Activated naive CD8-positive, alpha-beta T cell treated with anti-CD3 and anti-CD28 coated beads, Interleukin-2, amount 50 U/mL, for 24 hours (primary cell): ENCODE measurements at regions not wholly inside any gene's neighbourhood (a gene's known extent, or its start where the extent isn't known, plus 50 kb on each side); places are given as distances from the start of the nearest gene placed in this dataset.

ENCODE experiments used
- ATAC-seq: fragments of 150-1000 bp; cut with Tn5 transposase; one replicate; pipeline ENCODE4 v1.10.0; 2021
- DNase-seq: peaks from one replicate; pipeline ENCODE4 v3.0.0; 2021
- H3K27ac Mint-ChIP-seq: one replicate; pipeline ENCODE4 v1.8.0; 2021; ENCODE audit warnings: mild to moderate bottlenecking, mixed read lengths
- H3K27me3 Mint-ChIP-seq: one replicate; pipeline ENCODE4 v1.8.0; 2021; ENCODE audit warnings: mixed read lengths
- H3K36me3 Mint-ChIP-seq: one replicate; pipeline ENCODE4 v1.8.0; 2021; ENCODE audit warnings: low read depth, mixed read lengths
- H3K4me1 Mint-ChIP-seq: one replicate; pipeline ENCODE4 v1.8.0; 2021; ENCODE audit warnings: mixed read lengths
- H3K4me3 Mint-ChIP-seq: one replicate; pipeline ENCODE4 v1.8.0; 2021; ENCODE audit warnings: mild to moderate bottlenecking, moderate library complexity, mixed read lengths
- H3K9me3 Mint-ChIP-seq: one replicate; pipeline ENCODE4 v1.8.0; 2021; ENCODE audit warnings: mixed read lengths

DNA sequence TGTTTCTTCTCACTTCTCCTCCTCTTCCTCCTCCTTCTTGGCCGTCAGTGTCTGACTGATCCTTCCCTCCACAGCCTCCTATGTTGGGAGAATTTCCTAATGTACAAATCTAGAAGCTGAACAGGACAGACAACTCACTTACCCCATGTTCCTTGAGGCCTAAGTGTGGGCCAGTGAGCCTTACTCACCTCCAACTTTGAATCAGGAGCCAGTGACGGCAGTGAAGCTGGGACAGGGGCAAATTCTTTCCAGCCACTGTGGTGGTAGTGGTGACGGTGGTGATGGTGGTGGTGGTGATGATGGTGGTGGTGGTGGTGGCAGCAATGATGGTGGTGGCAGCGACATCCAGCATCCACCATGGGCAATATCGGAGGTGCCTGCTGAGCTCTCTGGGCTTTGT, 166.3 kb downstream of the FAM43A start:
- no peaks in the 10 kb centered on the region for H3K4me1 Mint-ChIP-seq
- ATAC-seq: no peak
- H3K4me3 Mint-ChIP-seq: no peak overlapping the region

GRCh38 chr3:194852345-194852744, 166.7 kb downstream of the FAM43A start:
- no peaks in the 10 kb centered on the region for H3K9me3 Mint-ChIP-seq
- H3K4me1 Mint-ChIP-seq: no peaks in the 10 kb centered on the region
- no peak overlapping the region for H3K27ac Mint-ChIP-seq
- ATAC-seq (no peak), DNase-seq (no peak)
- no peak overlapping the region for H3K4me3 Mint-ChIP-seq
- H3K36me3 Mint-ChIP-seq: no peaks in the 10 kb centered on the region
- peaks cover 2% of the 10 kb centered on the region for H3K27me3 Mint-ChIP-seq

More for the DNA sequence above, 166.3 kb downstream of the FAM43A start:
- Mint-ChIP-seq H3K27me3 (peaks cover 2% of the 10 kb centered on the region), H3K36me3 (no peaks in the 10 kb centered on the region), H3K27ac (no peak overlapping the region), H3K9me3 (no peaks in the 10 kb centered on the region)
- no peak for DNase-seq

DNA sequence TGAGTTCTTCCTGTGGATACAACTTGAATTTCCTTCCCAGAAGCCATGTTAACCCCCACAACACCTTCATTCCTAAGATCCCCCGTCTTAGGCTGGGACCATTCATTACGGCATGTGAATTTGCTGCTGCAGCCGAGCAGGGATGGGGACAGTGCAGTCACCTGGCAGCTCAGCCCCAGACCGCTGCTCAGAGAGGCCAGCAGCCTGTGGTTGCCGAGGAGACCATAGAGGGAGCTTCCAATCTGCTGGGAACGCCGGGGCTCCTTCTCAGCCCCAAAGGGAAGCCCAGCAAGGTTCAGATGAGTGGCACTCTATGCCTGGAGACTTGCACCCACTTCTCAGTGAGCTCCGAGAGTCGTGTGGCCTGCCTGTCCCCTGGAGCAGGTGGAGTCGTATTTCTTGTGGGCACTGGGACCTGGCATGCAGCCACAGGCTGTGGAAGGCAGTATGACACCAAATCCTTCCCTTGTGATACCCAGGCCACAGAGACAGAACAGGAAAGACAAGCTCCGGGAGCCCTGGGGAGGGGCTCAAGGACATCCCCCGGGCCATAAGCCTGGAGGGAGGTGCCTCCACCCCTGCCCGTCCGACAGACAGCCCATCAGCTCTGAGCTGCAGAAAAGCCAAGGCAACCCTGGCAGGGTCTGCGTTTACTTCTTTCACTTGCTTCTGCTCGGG, 167.3 kb downstream of the FAM43A start:
- H3K27me3 Mint-ChIP-seq: peaks cover 2% of the 10 kb centered on the region
- H3K4me3 Mint-ChIP-seq: no peak overlapping the region
- no peak for DNase-seq
- no peak overlapping the region for H3K27ac Mint-ChIP-seq
- no peaks in the 10 kb centered on the region for H3K9me3 Mint-ChIP-seq
- H3K4me1 Mint-ChIP-seq: no peaks in the 10 kb centered on the region
- ATAC-seq: no peak
- no peaks in the 10 kb centered on the region for H3K36me3 Mint-ChIP-seq

DNA sequence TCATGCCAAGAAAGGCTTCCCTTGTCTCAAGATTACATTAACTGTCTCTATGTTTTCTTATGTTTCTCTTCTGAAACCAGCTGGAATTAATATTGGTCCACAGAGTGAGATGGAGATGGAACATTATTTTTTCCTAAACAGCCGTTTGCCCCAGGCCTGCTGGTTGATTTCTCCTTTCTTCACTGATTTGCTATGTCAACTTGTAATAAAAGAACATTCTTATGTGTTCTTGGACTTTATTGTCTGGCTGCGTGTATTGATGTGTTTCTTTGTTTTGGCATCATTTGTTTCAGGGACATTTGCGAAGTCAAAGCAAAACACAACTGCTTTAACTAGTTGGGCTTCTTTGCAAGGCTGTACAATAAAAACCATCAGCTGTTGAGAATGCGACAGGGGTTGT, 168.5 kb downstream of the FAM43A start:
- no peaks in the 10 kb centered on the region for H3K4me1 Mint-ChIP-seq
- H3K27me3 Mint-ChIP-seq: peaks cover 2% of the 10 kb centered on the region
- DNase-seq (no peak), ATAC-seq (no peak)
- no peaks in the 10 kb centered on the region for H3K9me3 Mint-ChIP-seq
- H3K4me3 Mint-ChIP-seq: no peak overlapping the region
- no peaks in the 10 kb centered on the region for H3K36me3 Mint-ChIP-seq
- no peak overlapping the region for H3K27ac Mint-ChIP-seq

DNA sequence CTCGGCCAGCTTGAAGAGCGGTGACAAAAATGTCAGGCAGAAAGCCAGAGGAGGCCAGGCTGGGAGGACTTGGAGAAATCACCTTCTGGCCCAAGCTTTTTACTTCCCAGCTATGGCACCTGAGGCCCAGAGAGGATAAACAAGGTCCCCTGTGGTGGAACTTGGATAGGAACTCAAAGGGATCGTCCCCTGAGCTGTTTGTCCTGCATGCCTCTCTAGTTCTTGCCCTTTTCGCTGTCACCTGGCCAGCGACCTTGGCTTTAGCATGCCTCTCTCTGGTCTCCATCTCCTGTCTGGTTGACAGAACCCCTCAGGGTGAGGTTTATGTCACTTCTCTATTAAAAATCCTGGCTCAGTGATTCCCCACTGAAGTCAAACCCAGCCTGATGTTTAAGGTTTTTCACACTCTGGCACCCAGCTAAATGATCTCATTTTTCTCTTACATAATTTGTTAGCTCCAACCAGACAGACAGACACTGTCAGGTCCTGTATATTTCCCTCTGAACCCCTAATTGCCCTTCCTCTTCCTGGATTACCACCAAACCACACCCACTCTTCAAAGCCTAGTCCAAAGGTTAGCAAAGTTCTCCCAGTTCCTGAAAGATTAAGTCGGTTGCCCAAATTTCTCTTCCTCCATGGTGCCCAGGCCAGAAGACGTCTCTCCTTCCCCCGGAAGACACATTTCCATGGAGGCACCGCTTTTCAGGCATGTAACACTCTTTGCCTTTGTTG, 169.1 kb downstream of the FAM43A start:
- Mint-ChIP-seq H3K36me3 (no peaks in the 10 kb centered on the region), H3K9me3 (no peaks in the 10 kb centered on the region), H3K4me1 (no peaks in the 10 kb centered on the region), H3K4me3 (no peak overlapping the region), H3K27ac (no peak overlapping the region), H3K27me3 (peaks cover 2% of the 10 kb centered on the region)
- no peak for DNase-seq
- no peak for ATAC-seq

- ATAC-seq (no peak), DNase-seq (no peak)
- no peaks in the 10 kb centered on the region for H3K9me3 Mint-ChIP-seq
- H3K27ac Mint-ChIP-seq: no peak overlapping the region
- H3K27me3 Mint-ChIP-seq: no peaks in the 10 kb centered on the region
- H3K36me3 Mint-ChIP-seq: no peaks in the 10 kb centered on the region
- H3K4me1 Mint-ChIP-seq: no peaks in the 10 kb centered on the region
- no peak overlapping the region for H3K4me3 Mint-ChIP-seq
Observed at GRCh38 chr3:194856296-194856695, 170.6 kb downstream of the FAM43A start.

GRCh38 chr3:194857469-194858113, 171.9 kb downstream of the FAM43A start:
- DNase-seq: no peak
- Mint-ChIP-seq H3K9me3 (no peaks in the 10 kb centered on the region), H3K27ac (no peak overlapping the region), H3K36me3 (no peaks in the 10 kb centered on the region), H3K27me3 (no peaks in the 10 kb centered on the region), H3K4me1 (no peaks in the 10 kb centered on the region), H3K4me3 (no peak overlapping the region)
- no peak for ATAC-seq

- Mint-ChIP-seq H3K9me3 (no peaks in the 10 kb centered on the region), H3K36me3 (no peaks in the 10 kb centered on the region), H3K4me1 (no peaks in the 10 kb centered on the region), H3K27me3 (peaks cover 3% of the 10 kb centered on the region), H3K27ac (no peak overlapping the region), H3K4me3 (no peak overlapping the region)
- ATAC-seq: no peak
- no peak for DNase-seq
Observed at GRCh38 chr3:194858382-194858781, 172.7 kb downstream of the FAM43A start.

DNA sequence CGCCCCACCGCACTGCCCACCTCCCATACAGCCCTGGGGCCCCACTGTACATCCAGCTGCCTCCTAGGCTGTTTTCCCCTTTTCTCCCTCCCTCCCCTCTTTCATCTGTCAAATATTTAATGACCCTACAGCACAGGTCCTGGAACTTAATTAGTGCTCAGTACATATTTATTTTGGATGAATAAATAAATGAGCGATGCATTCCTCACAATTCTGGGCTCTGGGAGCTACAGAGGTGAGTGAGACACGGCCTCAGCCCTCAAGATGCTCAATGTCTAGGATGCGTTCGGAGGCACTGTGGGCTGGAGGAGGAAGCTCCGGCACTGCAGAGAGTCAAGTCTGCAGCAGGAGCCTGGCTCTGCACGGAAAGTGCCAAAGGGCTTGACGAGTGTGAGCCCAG, 175.0 kb downstream of the FAM43A start:
- Mint-ChIP-seq H3K9me3 (no peaks in the 10 kb centered on the region), H3K27ac (no peak overlapping the region), H3K27me3 (peaks cover 5% of the 10 kb centered on the region), H3K4me1 (no peaks in the 10 kb centered on the region), H3K4me3 (no peak overlapping the region), H3K36me3 (no peaks in the 10 kb centered on the region)
- DNase-seq (no peak), ATAC-seq (no peak)

DNA sequence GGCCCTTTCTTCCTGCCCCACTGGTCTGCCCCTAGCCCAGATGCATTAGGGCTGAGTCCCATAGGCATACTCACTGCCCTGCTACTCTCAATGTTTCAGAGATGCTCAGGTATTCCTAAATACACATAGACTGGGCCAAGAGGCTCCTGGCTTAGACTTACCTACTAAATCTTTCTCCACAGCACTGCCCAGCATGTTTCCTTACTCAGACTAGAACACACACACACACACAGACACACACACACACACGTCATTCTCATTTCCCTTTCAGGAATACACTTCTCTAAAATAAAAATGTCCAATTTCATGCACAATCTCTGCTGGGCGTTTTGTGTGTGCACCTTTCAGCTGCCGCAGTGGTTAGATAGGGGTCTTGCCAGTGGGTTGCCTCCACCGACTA, 175.7 kb downstream of the FAM43A start:
- H3K4me3 Mint-ChIP-seq: no peak overlapping the region
- no peaks in the 10 kb centered on the region for H3K36me3 Mint-ChIP-seq
- DNase-seq (no peak), ATAC-seq (no peak)
- no peaks in the 10 kb centered on the region for H3K9me3 Mint-ChIP-seq
- peaks cover 5% of the 10 kb centered on the region for H3K27me3 Mint-ChIP-seq
- H3K4me1 Mint-ChIP-seq: no peaks in the 10 kb centered on the region
- H3K27ac Mint-ChIP-seq: no peak overlapping the region

DNA sequence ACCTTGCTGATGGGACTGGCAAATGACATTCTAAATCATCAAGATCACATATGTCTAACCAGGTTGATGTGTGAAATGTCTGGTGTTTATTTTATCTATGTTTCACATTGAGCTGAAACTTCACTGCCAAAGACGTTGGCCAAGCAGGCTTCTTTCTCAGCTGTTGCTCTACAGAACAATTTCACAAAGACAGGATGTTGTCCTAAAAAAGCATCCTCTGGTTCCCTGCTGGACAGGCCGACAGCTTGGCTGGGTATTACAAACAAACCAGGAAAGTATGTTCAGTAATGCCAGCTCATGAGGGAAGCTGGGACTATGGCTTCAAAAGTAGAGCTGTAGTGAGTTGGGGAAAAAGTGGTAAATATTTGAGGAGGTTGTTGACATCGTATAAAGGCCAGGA, 179.4 kb downstream of the FAM43A start:
- H3K4me3 Mint-ChIP-seq: no peak overlapping the region
- no peak overlapping the region for H3K27ac Mint-ChIP-seq
- H3K4me1 Mint-ChIP-seq: no peaks in the 10 kb centered on the region
- DNase-seq (no peak), ATAC-seq (no peak)
- peaks cover 19% of the 10 kb centered on the region for H3K27me3 Mint-ChIP-seq
- H3K9me3 Mint-ChIP-seq: no peaks in the 10 kb centered on the region
- no peaks in the 10 kb centered on the region for H3K36me3 Mint-ChIP-seq

- Mint-ChIP-seq H3K4me3 (no peak overlapping the region), H3K4me1 (no peaks in the 10 kb centered on the region), H3K27ac (no peak overlapping the region), H3K27me3 (peaks cover 19% of the 10 kb centered on the region), H3K9me3 (no peaks in the 10 kb centered on the region), H3K36me3 (no peaks in the 10 kb centered on the region)
- ATAC-seq (no peak), DNase-seq (no peak)
Observed at GRCh38 chr3:194865615-194866014, 179.9 kb downstream of the FAM43A start.

DNA sequence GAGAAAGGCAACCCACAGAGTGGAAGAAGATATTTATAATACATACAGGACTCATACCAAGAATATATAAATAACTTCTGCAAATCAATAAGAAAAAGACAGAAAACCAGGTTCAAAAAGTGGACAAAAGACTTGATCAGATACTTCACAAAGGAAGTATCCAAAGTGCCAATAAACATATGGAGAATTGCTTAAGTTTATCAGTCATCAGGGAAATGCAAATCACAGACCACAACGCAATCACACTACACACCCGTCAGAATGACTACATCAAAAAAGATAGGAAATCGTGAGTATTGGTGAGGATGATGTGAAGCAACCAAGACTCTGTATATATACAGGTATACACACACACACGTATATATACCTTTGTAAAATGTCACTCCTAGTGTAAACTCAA, 180.6 kb downstream of the FAM43A start:
- peaks cover 19% of the 10 kb centered on the region for H3K27me3 Mint-ChIP-seq
- no peaks in the 10 kb centered on the region for H3K9me3 Mint-ChIP-seq
- no peaks in the 10 kb centered on the region for H3K36me3 Mint-ChIP-seq
- H3K4me1 Mint-ChIP-seq: no peaks in the 10 kb centered on the region
- DNase-seq: no peak
- ATAC-seq: no peak
- H3K27ac Mint-ChIP-seq: no peak overlapping the region
- no peak overlapping the region for H3K4me3 Mint-ChIP-seq

DNA sequence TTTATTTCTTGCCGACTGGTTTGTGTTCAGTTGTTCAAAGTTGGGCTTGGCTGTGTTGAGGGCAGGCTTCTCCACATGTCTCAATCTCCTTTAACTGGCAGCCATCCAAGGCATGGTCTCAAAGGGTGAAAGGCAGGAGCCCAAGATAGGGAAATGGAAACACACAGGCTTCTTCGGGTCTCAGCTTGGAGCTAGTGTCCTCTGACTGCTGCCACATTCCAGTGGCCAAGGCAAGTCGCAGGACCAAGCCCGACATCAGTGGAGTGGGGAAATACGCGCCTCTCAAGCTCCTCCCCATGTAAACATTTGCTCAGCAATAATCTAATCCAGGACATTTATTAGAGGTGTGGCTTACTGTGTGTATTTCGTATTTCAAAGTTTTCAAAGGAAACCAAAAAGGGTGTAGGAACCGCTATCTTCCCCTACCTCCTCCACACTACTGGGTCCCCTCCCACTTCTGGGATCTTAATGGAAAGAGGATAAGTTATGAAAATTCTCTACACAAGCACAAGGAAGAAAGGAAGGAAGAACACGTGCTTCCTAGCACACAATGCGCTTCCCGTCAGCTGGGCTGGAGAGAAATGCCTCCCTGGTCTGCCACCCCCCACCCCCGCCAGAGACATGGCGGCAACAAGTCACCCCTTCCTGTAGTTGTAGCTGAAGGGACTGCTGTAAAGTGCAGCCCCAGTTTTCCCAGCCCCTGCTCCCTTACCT, 181.7 kb downstream of the FAM43A start:
- Mint-ChIP-seq H3K27ac (no peak overlapping the region), H3K9me3 (no peaks in the 10 kb centered on the region), H3K36me3 (no peaks in the 10 kb centered on the region), H3K4me1 (peaks cover 5% of the 10 kb centered on the region), H3K27me3 (peaks cover 19% of the 10 kb centered on the region), H3K4me3 (no peak overlapping the region)
- no peak for DNase-seq
- no peak for ATAC-seq

DNA sequence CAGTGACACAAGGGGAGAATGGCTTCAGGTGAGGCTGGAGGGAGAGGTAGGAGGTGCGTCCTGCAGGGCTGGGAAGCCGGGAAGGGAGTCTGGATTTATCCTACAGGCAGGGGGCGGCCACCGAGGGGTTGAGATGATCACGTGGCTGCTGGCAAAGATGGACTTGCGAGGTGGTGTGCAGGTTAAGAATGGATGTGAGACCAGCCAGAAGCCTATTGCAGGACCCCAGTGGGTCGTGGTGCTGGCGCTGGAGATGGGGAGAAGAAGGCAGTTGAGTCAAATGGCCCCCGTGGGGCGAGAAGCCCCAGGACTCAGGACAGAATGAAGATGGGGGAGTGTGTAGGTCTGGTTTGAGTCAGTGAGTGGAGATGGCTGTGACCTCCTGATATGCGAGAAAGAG, 183.1 kb downstream of the FAM43A start:
- DNase-seq (no peak), ATAC-seq (no peak)
- Mint-ChIP-seq H3K4me1 (peaks cover 5% of the 10 kb centered on the region), H3K36me3 (no peaks in the 10 kb centered on the region), H3K27me3 (peaks cover 17% of the 10 kb centered on the region), H3K4me3 (no peak overlapping the region), H3K9me3 (no peaks in the 10 kb centered on the region), H3K27ac (no peak overlapping the region)
